ENCODE measurements at regions not wholly inside any gene's neighbourhood (a gene's known extent, or its start where the extent isn't known, plus 50 kb on each side); places are given as distances from the start of the nearest gene placed in this dataset.

DNA sequence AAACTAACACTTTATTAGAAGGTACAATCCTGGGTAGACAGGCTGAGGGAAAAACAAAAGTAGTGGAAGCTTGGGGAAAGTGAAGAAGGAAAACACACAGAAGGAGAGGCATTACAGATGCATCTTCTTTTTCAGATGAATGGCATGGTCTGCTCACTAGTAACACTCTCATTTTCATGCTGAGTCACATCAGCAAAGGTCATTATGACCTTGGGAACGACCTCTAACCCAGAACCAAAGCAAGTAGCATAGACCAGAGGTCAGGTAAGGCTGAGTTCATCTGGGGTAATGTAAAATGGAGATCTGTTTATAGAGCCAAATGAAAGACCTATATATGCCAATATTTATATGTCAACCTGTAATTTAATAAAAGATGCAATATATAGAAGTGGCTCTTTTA lies 294.4 kb upstream of the LRRTM4 start:
- TF ChIP-seq CHD1 (IDR thresholded peaks at IDR 0.05; ENCODE audit: low read depth, low read length) (no peak), CTCF (conservative IDR thresholded peaks at IDR 0.05; ENCODE audit: low read depth, low read length) (no peak), USF2 (IDR thresholded peaks at IDR 0.05; ENCODE audit: low read depth, low read length) (no peak), POLR2A (IDR thresholded peaks at IDR 0.05; ENCODE audit: low read depth, low read length) (no peak), NFE2L2 (IDR thresholded peaks at IDR 0.05; ENCODE audit: low read depth, low read length) (no peak), MXI1 (IDR thresholded peaks at IDR 0.05; ENCODE audit: borderline replicate concordance, low read depth, low read length) (no peak), MAFK (IDR thresholded peaks at IDR 0.05; ENCODE audit: low read depth, low read length) (no peak), BHLHE40 (IDR thresholded peaks at IDR 0.05; ENCODE audit: low read depth, low read length) (no peak), RAD21 (IDR thresholded peaks at IDR 0.05; ENCODE audit: low read length) (no peak), MAZ (IDR thresholded peaks at IDR 0.05; ENCODE audit: borderline replicate concordance, low read depth, low read length) (no peak), CEBPB (IDR thresholded peaks at IDR 0.05; ENCODE audit: low read depth, low read length) (no peak), RFX5 (IDR thresholded peaks at IDR 0.05; ENCODE audit: low read depth, low read length) (no peak), FOS (IDR thresholded peaks at IDR 0.05; ENCODE audit: low read depth, low read length) (no peak)
- TF ChIP-seq, protein P1, sequence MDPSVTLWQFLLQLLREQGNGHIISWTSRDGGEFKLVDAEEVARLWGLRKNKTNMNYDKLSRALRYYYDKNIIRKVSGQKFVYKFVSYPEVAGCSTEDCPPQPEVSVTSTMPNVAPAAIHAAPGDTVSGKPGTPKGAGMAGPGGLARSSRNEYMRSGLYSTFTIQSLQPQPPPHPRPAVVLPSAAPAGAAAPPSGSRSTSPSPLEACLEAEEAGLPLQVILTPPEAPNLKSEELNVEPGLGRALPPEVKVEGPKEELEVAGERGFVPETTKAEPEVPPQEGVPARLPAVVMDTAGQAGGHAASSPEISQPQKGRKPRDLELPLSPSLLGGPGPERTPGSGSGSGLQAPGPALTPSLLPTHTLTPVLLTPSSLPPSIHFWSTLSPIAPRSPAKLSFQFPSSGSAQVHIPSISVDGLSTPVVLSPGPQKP (IDR thresholded peaks at IDR 0.05; ENCODE audit: borderline replicate concordance, low read depth, low read length) = no peak

All from IMR-90 (cell line).